Mesenchymal stem cell (in vitro differentiated cells and primary cell): ENCODE measurements at regions not wholly inside any gene's neighbourhood (a gene's known extent, or its start where the extent isn't known, plus 50 kb on each side); places are given as distances from the start of the nearest gene placed in this dataset.

Experiments
- DNase-seq: peaks from one replicate; pipeline ENCODE4 v3.0.0-alpha.2; 2013
- H2AFZ ChIP-seq: one replicate; pipeline ENCODE4 v1.6.1; 2013; ENCODE audit warnings: low read depth, mild to moderate bottlenecking, control low read depth, inconsistent platforms, low read length, moderate library complexity
- H2AK5ac ChIP-seq: 2 replicates; pipeline ENCODE4 v1.6.1; 2013; ENCODE audit warnings: low read length, moderate library complexity, mild to moderate bottlenecking, inconsistent platforms; ENCODE audit not compliant: severe bottlenecking
- H2BK120ac ChIP-seq: one replicate; pipeline ENCODE4 v1.6.1; 2013; ENCODE audit warnings: low read depth, mild to moderate bottlenecking, inconsistent platforms, low read length, moderate library complexity
- H2BK12ac ChIP-seq, 2 experiments: one replicate each; pipeline ENCODE4 v1.6.1; 2013; ENCODE audit warnings: inconsistent platforms in 2 of 2, low read length in 2 of 2, mild to moderate bottlenecking in 2 of 2, moderate library complexity in 2 of 2, control low read depth in 1 of 2
- H2BK15ac ChIP-seq: one replicate; pipeline ENCODE4 v1.6.1; 2013; ENCODE audit warnings: mild to moderate bottlenecking, low read depth, inconsistent platforms; ENCODE audit not compliant: poor library complexity, severe bottlenecking
- H2BK5ac ChIP-seq: 2 replicates; pipeline ENCODE4 v1.6.1; 2013; ENCODE audit warnings: low read depth, mild to moderate bottlenecking, low read length, control low read depth, inconsistent platforms; ENCODE audit not compliant: poor library complexity, severe bottlenecking
- H3K14ac ChIP-seq, 2 experiments: one replicate each; pipeline ENCODE4 v1.6.1; 2013; ENCODE audit warnings: inconsistent platforms in 2 of 2, low read length in 2 of 2, control low read depth in 1 of 2, mild to moderate bottlenecking in 1 of 2, moderate library complexity in 1 of 2
- H3K18ac ChIP-seq, 2 experiments: one replicate each; pipeline ENCODE4 v1.6.1; 2013; ENCODE audit warnings: inconsistent platforms in 2 of 2, low read length in 2 of 2, control low read depth in 1 of 2, low read depth in 1 of 2, mild to moderate bottlenecking in 1 of 2
- H3K23ac ChIP-seq, 2 experiments: one replicate each; pipeline ENCODE4 v1.6.1; 2013; ENCODE audit warnings: inconsistent platforms in 2 of 2, low read length in 2 of 2, mild to moderate bottlenecking in 2 of 2, moderate library complexity in 2 of 2, control low read depth in 1 of 2
- H3K27ac ChIP-seq: 2 replicates; pipeline ENCODE4 v1.5.1; 2013; ENCODE audit warnings: mild to moderate bottlenecking, moderate library complexity, low read length, control low read depth, inconsistent platforms; ENCODE audit not compliant: poor library complexity, severe bottlenecking
- H3K27me3 ChIP-seq, 2 experiments: 2 replicates each; pipeline versions ENCODE4 v1.6.1 to v1.7.0; 2013; ENCODE audit warnings: low read length in 2 of 2, mild to moderate bottlenecking in 2 of 2, moderate library complexity in 2 of 2, control low read depth in 1 of 2, inconsistent platforms in 1 of 2; ENCODE audit not compliant: control insufficient read depth in 1 of 2, insufficient read depth in 1 of 2
- H3K36me3 ChIP-seq, 2 experiments: 2 replicates each; pipeline versions ENCODE4 v1.6.1 to v1.7.0; 2013; ENCODE audit warnings: low read length in 2 of 2, control low read depth in 1 of 2, inconsistent platforms in 1 of 2, low read depth in 1 of 2, mild to moderate bottlenecking in 1 of 2; ENCODE audit not compliant: insufficient read depth in 2 of 2, control insufficient read depth in 1 of 2
- H3K4ac ChIP-seq, 2 experiments: one replicate each; pipeline ENCODE4 v1.6.1; 2013; ENCODE audit warnings: inconsistent platforms in 2 of 2, low read length in 2 of 2, mild to moderate bottlenecking in 2 of 2, moderate library complexity in 2 of 2, control low read depth in 1 of 2, low read depth in 1 of 2
- H3K4me1 ChIP-seq: 2 replicates; pipeline ENCODE4 v1.6.1; 2013; ENCODE audit warnings: low read depth, low read length, control low read depth; ENCODE audit not compliant: control insufficient read depth, insufficient read depth
- H3K4me2 ChIP-seq: 2 replicates; pipeline ENCODE4 v1.6.1; 2013; ENCODE audit warnings: low read length, mild to moderate bottlenecking, inconsistent platforms; ENCODE audit not compliant: poor library complexity, severe bottlenecking
- H3K4me3 ChIP-seq, 2 experiments: 2 replicates each; pipeline versions ENCODE4 v1.5.1 to v1.7.0; 2013; ENCODE audit warnings: low read length in 2 of 2, mild to moderate bottlenecking in 2 of 2, control low read depth in 1 of 2, low read depth in 1 of 2; ENCODE audit not compliant: insufficient read depth in 1 of 2
- H3K79me1 ChIP-seq: replicated peaks from 2 replicates; pipeline ENCODE4 v1.6.1; 2013; ENCODE audit warnings: mild to moderate bottlenecking, control low read depth, low read length, inconsistent platforms; ENCODE audit not compliant: poor library complexity, severe bottlenecking
- H3K9ac ChIP-seq: 2 replicates; pipeline ENCODE4 v1.7.0; 2013; ENCODE audit warnings: mild to moderate bottlenecking, low read length, moderate library complexity
- H3K9me3 ChIP-seq: 2 replicates; pipeline ENCODE4 v1.7.0; 2013; ENCODE audit warnings: mild to moderate bottlenecking, low read length; ENCODE audit not compliant: control insufficient read depth
- H4K8ac ChIP-seq: one replicate; pipeline ENCODE4 v1.6.1; 2013; ENCODE audit warnings: inconsistent platforms, mild to moderate bottlenecking, low read length, moderate library complexity
- H4K91ac ChIP-seq: one replicate; pipeline ENCODE4 v1.6.1; 2013; ENCODE audit warnings: mild to moderate bottlenecking, low read length, inconsistent platforms
- WGBS: methylation state at CpG from one replicate; pipeline ENCODE4 v1.1.7; 2013; ENCODE audit warnings: mixed read lengths; 5-methylcytosine and 5-hydroxymethylcytosine counted together

GRCh38 chr18:66428795-66429194 lies 175.1 kb downstream of the CDH19 start:
- H3K9me3 ChIP-seq: no peaks in the 10 kb centered on the region
- H3K4ac ChIP-seq: no peak overlapping the region
- WGBS: 83% methylated on average over 1 of the region's 1 CpG

GRCh38 chr18:66419400-66419799 lies 184.5 kb downstream of the CDH19 start:
- WGBS: 88% methylated on average over 5 of the region's 5 CpGs
- H3K14ac ChIP-seq: no peak overlapping the region
- H3K18ac ChIP-seq: no peak overlapping the region
- no peak overlapping the region for H2BK120ac ChIP-seq
- H3K4ac ChIP-seq: no peak overlapping the region
- H2AK5ac ChIP-seq: no peak overlapping the region
- H2BK15ac ChIP-seq: no peak overlapping the region
- H3K4me1 ChIP-seq: no peaks in the 10 kb centered on the region
- no peaks in the 10 kb centered on the region for H3K79me1 ChIP-seq
- no peak overlapping the region for H3K27ac ChIP-seq
- no peak overlapping the region for H4K91ac ChIP-seq
- H2BK5ac ChIP-seq: no peak overlapping the region
- H4K8ac ChIP-seq: no peak overlapping the region
- no peak overlapping the region for H3K9ac ChIP-seq
- no peak overlapping the region for H3K4me3 ChIP-seq
- no peak overlapping the region for H3K23ac ChIP-seq
- no peak overlapping the region for H2AFZ ChIP-seq
- H3K9me3 ChIP-seq: peaks cover 3% of the 10 kb centered on the region
- no peak overlapping the region for H3K4me2 ChIP-seq
- no peak for DNase-seq
- H2BK12ac ChIP-seq: no peak overlapping the region
- H3K36me3 ChIP-seq: no peaks in the 10 kb centered on the region
- no peaks in the 10 kb centered on the region for H3K27me3 ChIP-seq

More at GRCh38 chr18:66428795-66429194, 175.1 kb downstream of the CDH19 start:
- Histone ChIP-seq H3K9ac (no peak overlapping the region), H3K27ac (no peak overlapping the region), H3K23ac (no peak overlapping the region), H4K91ac (no peak overlapping the region), H2AK5ac (no peak overlapping the region), H3K27me3 (no peaks in the 10 kb centered on the region), H3K4me3 (no peak overlapping the region), H3K18ac (no peak overlapping the region), H2BK12ac (no peak overlapping the region), H3K4me2 (no peak overlapping the region), H3K14ac (no peak overlapping the region), H3K79me1 (no peaks in the 10 kb centered on the region), H2BK5ac (no peak overlapping the region), H2BK15ac (no peak overlapping the region), H3K4me1 (no peaks in the 10 kb centered on the region), H2AFZ (no peak overlapping the region), H3K36me3 (no peaks in the 10 kb centered on the region), H4K8ac (no peak overlapping the region), H2BK120ac (no peak overlapping the region)
- DNase-seq: no peak

GRCh38 chr18:66410692-66411091 lies 193.2 kb downstream of the CDH19 start:
- no peak overlapping the region for H3K9ac ChIP-seq
- H3K4me3 ChIP-seq: no peak overlapping the region
- H3K4ac ChIP-seq: no peak overlapping the region
- no peaks in the 10 kb centered on the region for H3K36me3 ChIP-seq
- no peak overlapping the region for H3K4me2 ChIP-seq
- H2BK120ac ChIP-seq: no peak overlapping the region
- H3K14ac ChIP-seq: no peak overlapping the region
- no peak overlapping the region for H2BK15ac ChIP-seq
- no peak overlapping the region for H2AFZ ChIP-seq
- H4K91ac ChIP-seq: no peak overlapping the region
- H4K8ac ChIP-seq: no peak overlapping the region
- H3K18ac ChIP-seq: no peak overlapping the region
- no peak for DNase-seq
- no peak overlapping the region for H2BK12ac ChIP-seq
- 78% methylated on average over 1 of the region's 3 CpGs for WGBS
- H2BK5ac ChIP-seq: no peak overlapping the region
- no peaks in the 10 kb centered on the region for H3K4me1 ChIP-seq
- H3K27ac ChIP-seq: no peak overlapping the region
- H3K79me1 ChIP-seq: no peaks in the 10 kb centered on the region
- no peaks in the 10 kb centered on the region for H3K27me3 ChIP-seq
- H3K23ac ChIP-seq: no peak overlapping the region
- no peaks in the 10 kb centered on the region for H3K9me3 ChIP-seq
- H2AK5ac ChIP-seq: no peak overlapping the region

- H3K4me2 ChIP-seq: no peak overlapping the region
- peaks cover 8% of the 10 kb centered on the region for H3K9me3 ChIP-seq
- no peak overlapping the region for H4K91ac ChIP-seq
- H3K36me3 ChIP-seq: no peaks in the 10 kb centered on the region
- no peak overlapping the region for H2BK120ac ChIP-seq
- no peak overlapping the region for H3K14ac ChIP-seq
- no peak overlapping the region for H3K4me3 ChIP-seq
- H3K27me3 ChIP-seq: no peaks in the 10 kb centered on the region
- no peak overlapping the region for H2AFZ ChIP-seq
- no peak overlapping the region for H3K27ac ChIP-seq
- H3K79me1 ChIP-seq: no peaks in the 10 kb centered on the region
- no peak overlapping the region for H3K18ac ChIP-seq
- H2BK12ac ChIP-seq: no peak overlapping the region
- no peak overlapping the region for H2BK5ac ChIP-seq
- no peak overlapping the region for H2AK5ac ChIP-seq
- no peak for DNase-seq
- H2BK15ac ChIP-seq: no peak overlapping the region
- H3K4me1 ChIP-seq: no peaks in the 10 kb centered on the region
- no peak overlapping the region for H3K4ac ChIP-seq
- H4K8ac ChIP-seq: no peak overlapping the region
- no peak overlapping the region for H3K23ac ChIP-seq
- 97% methylated on average over 20 of the region's 30 CpGs for WGBS
- no peak overlapping the region for H3K9ac ChIP-seq
These were observed 208.1 kb downstream of the CDH19 start for GRCh38 chr18:66395671-66396218.
